IMR-90 (cell line): ENCODE measurements at regions not wholly inside any gene's neighbourhood (a gene's known extent, or its start where the extent isn't known, plus 50 kb on each side); places are given as distances from the start of the nearest gene placed in this dataset.

Source experiments
- ATAC-seq: fragments of 200-7000 bp; cut with Tn5 transposase; 2 replicates; pipeline ENCODE4 v1.9.1; 2020; ENCODE audit warnings: low read depth, mild to moderate bottlenecking, moderate library complexity
- BruUV-seq: library from RNA; stranded (reverse); fragments of 400-500 nt; replicated peaks from 2 replicates; lab custom pipeline; 2021; lab: Mats Ljungman, UMichigan
- CTCF ChIA-PET: fragments of 300-600 bp; formaldehyde crosslinking; extraction: SDS; loops from one replicate; lab custom pipeline; 2021; ENCODE audit warnings: antibody characterized with exemption; lab: Yijun Ruan, JAX
- POLR2A ChIA-PET: fragments of 300-600 bp; sonication (Branson Sonifier 250); formaldehyde crosslinking; loops from one replicate; lab custom pipeline; 2022; ENCODE audit warnings: antibody characterized with exemption; ENCODE audit not compliant: unreplicated experiment; lab: Charles Lee
- DNase-seq: peaks from one replicate; pipeline ENCODE4 v3.0.0; 2013
- H2AFZ ChIP-seq: replicated peaks from 2 replicates; pipeline ENCODE3; 2013; ENCODE audit warnings: low read length, mild to moderate bottlenecking; ENCODE audit not compliant: poor library complexity
- H2AK5ac ChIP-seq: 2 replicates; pipeline ENCODE4 v1.6.1; 2013; ENCODE audit warnings: low read depth, low read length, inconsistent platforms
- H2AK9ac ChIP-seq: replicated peaks from 2 replicates; pipeline ENCODE3; 2013; ENCODE audit warnings: mild to moderate bottlenecking, low read depth, low read length, moderate library complexity; ENCODE audit not compliant: poor library complexity
- H2BK120ac ChIP-seq: 2 replicates; pipeline ENCODE4 v1.6.1; 2013; ENCODE audit warnings: low read depth, low read length, inconsistent platforms
- H2BK15ac ChIP-seq: 3 replicates; pipeline ENCODE4 v1.6.1; 2013; ENCODE audit warnings: low read depth, low read length, inconsistent platforms
- H2BK20ac ChIP-seq: 2 replicates; pipeline ENCODE4 v1.6.1; 2013; ENCODE audit warnings: low read depth, mild to moderate bottlenecking, inconsistent platforms, low read length, moderate library complexity
- H2BK5ac ChIP-seq: 2 replicates; pipeline ENCODE4 v1.6.1; 2013; ENCODE audit warnings: mild to moderate bottlenecking, low read depth, low read length, inconsistent platforms; ENCODE audit not compliant: poor library complexity, severe bottlenecking
- H3K14ac ChIP-seq: replicated peaks from 2 replicates; pipeline ENCODE4 v1.6.1; 2013; ENCODE audit warnings: low read depth, low read length, inconsistent platforms
- H3K18ac ChIP-seq: 2 replicates; pipeline ENCODE4 v1.6.1; 2013; ENCODE audit warnings: low read depth, low read length, control low read depth
- H3K23ac ChIP-seq: 2 replicates; pipeline ENCODE4 v1.6.1; 2013; ENCODE audit warnings: low read depth, low read length, inconsistent platforms
- H3K27ac ChIP-seq: 2 replicates; pipeline ENCODE4 v1.5.1; 2013; ENCODE audit warnings: mild to moderate bottlenecking, control low read depth, low read length; ENCODE audit not compliant: insufficient read depth
- H3K27me3 ChIP-seq: 2 replicates; pipeline ENCODE4 v1.6.1; 2013; ENCODE audit warnings: low read length; ENCODE audit not compliant: control insufficient read depth, insufficient read depth
- H3K36me3 ChIP-seq: 2 replicates; pipeline ENCODE4 v1.6.1; 2013; ENCODE audit warnings: low read length, mixed read lengths; ENCODE audit not compliant: control insufficient read depth, insufficient read depth
- H3K4ac ChIP-seq: 2 replicates; pipeline ENCODE4 v1.6.1; 2013; ENCODE audit warnings: low read depth, low read length, inconsistent platforms
- H3K4me1 ChIP-seq: 2 replicates; pipeline ENCODE4 v1.6.1; 2013; ENCODE audit warnings: low read length, mixed read lengths; ENCODE audit not compliant: control insufficient read depth, insufficient read depth
- H3K4me2 ChIP-seq: 2 replicates; pipeline ENCODE4 v1.6.1; 2013; ENCODE audit warnings: low read depth, mild to moderate bottlenecking, control low read depth, low read length, moderate library complexity
- H3K4me3 ChIP-seq: 2 replicates; pipeline ENCODE4 v1.5.1; 2013; ENCODE audit warnings: low read depth, mild to moderate bottlenecking, control low read depth, low read length, moderate library complexity; ENCODE audit not compliant: insufficient read depth
- H3K56ac ChIP-seq: 2 replicates; pipeline ENCODE4 v1.6.1; 2013; ENCODE audit warnings: low read length, inconsistent platforms; ENCODE audit not compliant: insufficient read depth; ENCODE audit errors: extremely low read depth
- H3K79me1 ChIP-seq, 2 experiments: 2 replicates each; pipeline ENCODE4 v1.6.1; 2013; ENCODE audit warnings: low read length in 2 of 2, inconsistent platforms in 1 of 2, low read depth in 1 of 2
- H3K9ac ChIP-seq: 2 replicates; pipeline ENCODE4 v1.6.1; 2013; ENCODE audit warnings: low read depth, low read length, control low read depth
- H3K9me1 ChIP-seq: 2 replicates; pipeline ENCODE4 v1.6.1; 2013; ENCODE audit warnings: low read length, inconsistent platforms; ENCODE audit not compliant: insufficient read depth
- H3K9me3 ChIP-seq: 2 replicates; pipeline ENCODE4 v1.6.1; 2013; ENCODE audit warnings: low read length; ENCODE audit not compliant: control insufficient read depth, insufficient read depth
- H4K20me1 ChIP-seq: 2 replicates; pipeline ENCODE4 v1.6.1; 2013; ENCODE audit warnings: low read length, inconsistent platforms; ENCODE audit not compliant: insufficient read depth
- H4K5ac ChIP-seq: 2 replicates; pipeline ENCODE4 v1.6.1; 2013; ENCODE audit warnings: mild to moderate bottlenecking, low read depth, low read length, control low read depth
- H4K8ac ChIP-seq, 2 experiments: 2 replicates each; pipeline ENCODE4 v1.6.1; 2013; ENCODE audit warnings: low read depth in 2 of 2, low read length in 2 of 2, control low read depth in 1 of 2, inconsistent platforms in 1 of 2
- H4K91ac ChIP-seq: 2 replicates; pipeline ENCODE4 v1.6.1; 2013; ENCODE audit warnings: low read depth, low read length, inconsistent platforms; ENCODE audit not compliant: insufficient read depth
- FOS ChIP-seq: fragments of 150-350 bp; IDR thresholded peaks from 2 replicates; pipeline ENCODE4 v1.6.1; 2016; ENCODE audit warnings: low read depth, low read length
- MAZ ChIP-seq: IDR thresholded peaks from 2 replicates; pipeline ENCODE4 v1.6.1; 2012; ENCODE audit warnings: low read depth, mild to moderate bottlenecking, low read length, improper control_type of control experiment, moderate library complexity, borderline replicate concordance
- POLR2A ChIP-seq: IDR thresholded peaks from 2 replicates; pipeline ENCODE4 v1.6.1; 2012; ENCODE audit warnings: mild to moderate bottlenecking, low read depth, low read length
- SMC3 ChIP-seq: fragments of 150-350 bp; IDR thresholded peaks from 2 replicates; pipeline ENCODE4 v1.6.1; 2016; ENCODE audit warnings: low read depth, mild to moderate bottlenecking, antibody characterized with exemption, low read length, moderate library complexity
- WGBS, 2 experiments: methylation state at CpG; one replicate each; pipeline versions ENCODE4 v1.1.5 to v1.1.7; 2013; ENCODE audit warnings: missing lambda C conversion rate in 2 of 2; ENCODE audit not compliant: insufficient read length in 1 of 2; ENCODE audit errors: extremely low coverage in 2 of 2; 5-methylcytosine and 5-hydroxymethylcytosine counted together
- dilution Hi-C: fragments of 300-500 bp; cut with HindIII; formaldehyde crosslinking; loops from one replicate; pipeline ENCODE4 v1.14.3; 2018; ENCODE audit warnings: low sequenced_read_pairs; ENCODE audit not compliant: unreplicated experiment
- in situ Hi-C: fragments of 300-500 bp; cut with MboI; formaldehyde crosslinking; loops from 3 replicates; pipeline ENCODE4 v1.14.3; 2019; ENCODE audit warnings: low sequenced_read_pairs, inconsistent platforms, mixed read lengths
- intact Hi-C: fragments of 100-400 bp; cut with micrococcal nuclease; formaldehyde crosslinking; loops from 2 replicates; pipeline ENCODE4 v1.10.0; 2022

- 20% methylated on average over 1 of the region's 17 CpGs; no CpG with 5 or more reads in 1 of the 2 experiments for WGBS, 2 experiments
- Histone ChIP-seq H3K4me1 (no peaks in the 10 kb centered on the region), H3K4me2 (no peak overlapping the region), H3K27me3 (no peaks in the 10 kb centered on the region), H3K36me3 (no peaks in the 10 kb centered on the region), H3K79me1 (no peaks in the 10 kb centered on the region), H2BK5ac (no peak overlapping the region), H4K20me1 (no peaks in the 10 kb centered on the region), H2BK15ac (no peak overlapping the region), H3K18ac (no peak overlapping the region), H2BK120ac (no peak overlapping the region), H3K27ac (no peak overlapping the region), H4K91ac (no peak overlapping the region), H3K4me3 (no peak overlapping the region), H3K9me1 (no peaks in the 10 kb centered on the region), H4K5ac (no peak overlapping the region), H3K56ac (no peak overlapping the region), H3K9ac (no peak overlapping the region), H2AK9ac (no peak overlapping the region), H2BK20ac (no peak overlapping the region), H3K4ac (no peak overlapping the region), H3K9me3 (peaks cover 35% of the 10 kb centered on the region), H4K8ac (no peak overlapping the region), H3K23ac (no peak overlapping the region), H2AFZ (peak overlapping the region; percentile 43), H2AK5ac (no peak overlapping the region), H3K14ac (no peak overlapping the region)
- TF ChIP-seq POLR2A (no peak), FOS (no peak), SMC3 (no peak), MAZ (no peak)
- ChIA-PET POLR2A (no interaction called here), CTCF (no interaction called here)
- DNase-seq (no peak), ATAC-seq (no peak)
- no TSS peak for BruUV-seq
- intact Hi-C loops (no loop called here), dilution Hi-C loops (no loop called here), in situ Hi-C loops (no loop called here)
Measured at GRCh38 chr11:134847083-134847715, 435.2 kb upstream of the B3GAT1 start.
